ENCODE measurements at regions not wholly inside any gene's neighbourhood (a gene's known extent, or its start where the extent isn't known, plus 50 kb on each side); places are given as distances from the start of the nearest gene placed in this dataset.

DNA sequence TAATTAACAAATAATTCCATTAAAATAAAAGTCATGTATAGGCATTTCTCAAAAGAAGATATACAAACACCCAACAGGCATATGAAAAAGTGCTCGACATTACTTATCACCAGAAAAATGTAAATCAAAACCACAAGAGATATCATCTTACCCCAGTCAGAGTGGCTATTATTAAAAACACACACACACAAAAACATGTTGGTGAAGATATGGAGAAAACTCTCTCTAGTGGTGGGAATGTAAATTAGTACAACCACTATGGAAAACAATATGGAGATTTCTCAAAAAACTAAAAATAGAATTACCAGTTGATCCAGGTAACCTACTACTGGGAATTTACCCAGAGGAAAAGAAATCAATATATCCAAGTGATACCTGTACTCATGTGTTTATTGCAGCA is 966.3 kb upstream of the POU3F3 start:
- no peak overlapping the region for H3K4me2 ChIP-seq
- H3K4me3 ChIP-seq (ENCODE audit: low read depth in 2 of 2, low read length in 1 of 2) = no peak overlapping the region
- H3K79me2 ChIP-seq (ENCODE audit: insufficient read depth) = no peaks in the 10 kb centered on the region
- no peak overlapping the region for H2AFZ ChIP-seq (ENCODE audit: low read depth)
- no peak overlapping the region for H3K9ac ChIP-seq
- CTCF ChIA-PET = no interaction called here
- no peaks in the 10 kb centered on the region for H3K27me3 ChIP-seq (ENCODE audit: insufficient read depth)
- H3K36me3 ChIP-seq (replicated peaks in 1 of 2; ENCODE audit: control insufficient read depth in 1 of 2, insufficient read depth in 2 of 2, low read length in 1 of 2) = no peaks in the 10 kb centered on the region
- POLR2A ChIA-PET = no interaction called here
- no peak overlapping the region for H3K27ac ChIP-seq (ENCODE audit: low read depth in 2 of 2, low read length in 1 of 2)
- no peaks in the 10 kb centered on the region for H4K20me1 ChIP-seq (ENCODE audit: insufficient read depth)
- DNase-seq = no peak
- H3F3A ChIP-seq (replicated peaks; ENCODE audit: insufficient read depth) = no peaks in the 10 kb centered on the region
- H3K4me1 ChIP-seq (ENCODE audit: control insufficient read depth in 1 of 2, insufficient read depth in 2 of 2, low read depth in 1 of 2, low read length in 1 of 2) = no peaks in the 10 kb centered on the region
- H3K9me3 ChIP-seq = no peaks in the 10 kb centered on the region
- no peaks in the 10 kb centered on the region for H3K9me2 ChIP-seq
- TF ChIP-seq, protein P1, sequence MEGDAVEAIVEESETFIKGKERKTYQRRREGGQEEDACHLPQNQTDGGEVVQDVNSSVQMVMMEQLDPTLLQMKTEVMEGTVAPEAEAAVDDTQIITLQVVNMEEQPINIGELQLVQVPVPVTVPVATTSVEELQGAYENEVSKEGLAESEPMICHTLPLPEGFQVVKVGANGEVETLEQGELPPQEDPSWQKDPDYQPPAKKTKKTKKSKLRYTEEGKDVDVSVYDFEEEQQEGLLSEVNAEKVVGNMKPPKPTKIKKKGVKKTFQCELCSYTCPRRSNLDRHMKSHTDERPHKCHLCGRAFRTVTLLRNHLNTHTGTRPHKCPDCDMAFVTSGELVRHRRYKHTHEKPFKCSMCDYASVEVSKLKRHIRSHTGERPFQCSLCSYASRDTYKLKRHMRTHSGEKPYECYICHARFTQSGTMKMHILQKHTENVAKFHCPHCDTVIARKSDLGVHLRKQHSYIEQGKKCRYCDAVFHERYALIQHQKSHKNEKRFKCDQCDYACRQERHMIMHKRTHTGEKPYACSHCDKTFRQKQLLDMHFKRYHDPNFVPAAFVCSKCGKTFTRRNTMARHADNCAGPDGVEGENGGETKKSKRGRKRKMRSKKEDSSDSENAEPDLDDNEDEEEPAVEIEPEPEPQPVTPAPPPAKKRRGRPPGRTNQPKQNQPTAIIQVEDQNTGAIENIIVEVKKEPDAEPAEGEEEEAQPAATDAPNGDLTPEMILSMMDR (IDR thresholded peaks at IDR 0.05) = peak; percentile 30; the same call in 1 of the 2 replicates
- TF ChIP-seq RFX5 (IDR thresholded peaks at IDR 0.05; ENCODE audit: low read length) (no peak), NFIC (IDR thresholded peaks at IDR 0.05; ENCODE audit: borderline replicate concordance) (no peak)
- WGBS (ENCODE audit: low lambda C conversion rate) = 0% methylated on average over 1 of the region's 1 CpG

DNA sequence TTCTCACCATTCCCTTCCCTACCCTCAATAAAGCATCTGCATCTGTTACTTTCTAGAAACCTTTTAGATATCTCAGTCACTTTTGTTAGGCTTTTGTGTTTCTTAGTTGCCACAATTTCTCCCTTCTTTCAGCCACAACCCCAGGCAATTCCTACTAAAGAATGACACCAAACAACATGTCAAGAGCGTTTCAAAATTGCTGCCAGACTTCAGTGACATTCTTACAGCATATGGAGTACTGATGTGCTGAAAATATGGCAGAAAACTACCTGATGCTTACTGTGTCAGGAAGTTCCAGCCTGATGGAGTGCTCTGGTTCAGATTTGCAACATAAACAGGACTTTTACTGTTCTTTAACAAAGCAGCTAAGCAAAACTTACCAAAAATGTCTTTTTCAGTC is 957.7 kb upstream of the POU3F3 start:
- CTCF ChIA-PET = no interaction called here

DNA sequence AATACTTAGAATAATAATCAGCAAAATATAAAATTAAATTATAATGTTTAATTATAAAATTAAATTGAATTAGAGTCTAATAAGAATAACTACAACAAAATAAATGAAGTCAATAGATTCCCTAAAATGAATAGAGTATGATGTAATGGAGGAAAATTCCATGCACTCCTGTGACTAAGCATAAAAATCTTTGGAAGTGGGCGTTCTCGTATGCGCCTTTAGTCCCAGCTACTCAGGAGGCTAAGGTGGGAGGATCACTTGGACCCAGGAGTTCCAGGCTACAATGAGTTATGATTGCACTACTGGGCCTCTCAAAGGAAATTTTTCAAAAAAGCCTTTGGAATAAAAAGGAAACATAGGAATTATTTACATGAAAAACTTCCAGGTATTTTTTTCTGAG is 955.4 kb upstream of the POU3F3 start:
- Histone ChIP-seq H3K9me2 (no peaks in the 10 kb centered on the region), H3K27ac (ENCODE audit: low read depth in 2 of 2, low read length in 1 of 2) (no peak overlapping the region), H3K4me2 (no peak overlapping the region), H3F3A (replicated peaks; ENCODE audit: insufficient read depth) (no peaks in the 10 kb centered on the region), H3K36me3 (replicated peaks in 1 of 2; ENCODE audit: control insufficient read depth in 1 of 2, insufficient read depth in 2 of 2, low read length in 1 of 2) (no peaks in the 10 kb centered on the region), H3K79me2 (ENCODE audit: insufficient read depth) (no peaks in the 10 kb centered on the region), H3K9ac (no peak overlapping the region), H3K9me3 (no peaks in the 10 kb centered on the region), H2AFZ (ENCODE audit: low read depth) (no peak overlapping the region), H3K4me1 (ENCODE audit: control insufficient read depth in 1 of 2, insufficient read depth in 2 of 2, low read depth in 1 of 2, low read length in 1 of 2) (no peaks in the 10 kb centered on the region), H3K27me3 (ENCODE audit: insufficient read depth) (no peaks in the 10 kb centered on the region), H4K20me1 (ENCODE audit: insufficient read depth) (no peaks in the 10 kb centered on the region), H3K4me3 (ENCODE audit: low read depth in 2 of 2, low read length in 1 of 2) (no peak overlapping the region)
- DNase-seq = no peak
- ChIA-PET POLR2A (no interaction called here), CTCF (no interaction called here)
- no peak for TF ChIP-seq NRF1 (IDR thresholded peaks at IDR 0.05; ENCODE audit: low read depth, low read length)
- no peak for TF ChIP-seq RFX5 (IDR thresholded peaks at IDR 0.05; ENCODE audit: low read length)
- TF ChIP-seq TAF1 (IDR thresholded peaks at IDR 0.05; ENCODE audit: borderline replicate concordance, low read depth, low read length) = no peak
- TF ChIP-seq SIN3A (IDR thresholded peaks at IDR 0.05; ENCODE audit: borderline replicate concordance, low read depth, low read length) = no peak
- no peak for TF ChIP-seq GABPA (IDR thresholded peaks at IDR 0.05; ENCODE audit: low read depth)
- no peak for TF ChIP-seq JUND (IDR thresholded peaks at IDR 0.05)
- no peak for TF ChIP-seq TEAD4 (IDR thresholded peaks at IDR 0.05; ENCODE audit: borderline replicate concordance, insufficient read depth)
- no peak for TF ChIP-seq RXRA (IDR thresholded peaks at IDR 0.05; ENCODE audit: borderline replicate concordance, low read depth)
- TF ChIP-seq MEF2A (IDR thresholded peaks at IDR 0.05; ENCODE audit: borderline replicate concordance, low read depth) = no peak
- TF ChIP-seq MXI1 (IDR thresholded peaks at IDR 0.05; ENCODE audit: low read depth, low read length) = no peak
- TF ChIP-seq NFIC (IDR thresholded peaks at IDR 0.05; ENCODE audit: borderline replicate concordance) = no peak
- no peak for TF ChIP-seq RCOR1 (IDR thresholded peaks at IDR 0.05; ENCODE audit: low read length)
- WGBS (ENCODE audit: low lambda C conversion rate) = 30% methylated on average over 3 of the region's 3 CpGs

More for the DNA sequence above, 957.7 kb upstream of the POU3F3 start:
- POLR2A ChIA-PET = no interaction called here
- H3F3A ChIP-seq (replicated peaks; ENCODE audit: insufficient read depth) = no peaks in the 10 kb centered on the region
- no peaks in the 10 kb centered on the region for H3K9me2 ChIP-seq
- H2AFZ ChIP-seq (ENCODE audit: low read depth) = no peak overlapping the region
- H4K20me1 ChIP-seq (ENCODE audit: insufficient read depth) = no peaks in the 10 kb centered on the region
- H3K27ac ChIP-seq (ENCODE audit: low read depth in 2 of 2, low read length in 1 of 2) = no peak overlapping the region
- H3K27me3 ChIP-seq (ENCODE audit: insufficient read depth) = no peaks in the 10 kb centered on the region
- no peak for DNase-seq
- no peak for TF ChIP-seq RAD21 (IDR thresholded peaks at IDR 0.05; ENCODE audit: low read length)
- no peaks in the 10 kb centered on the region for H3K79me2 ChIP-seq (ENCODE audit: insufficient read depth)
- no peaks in the 10 kb centered on the region for H3K4me1 ChIP-seq (ENCODE audit: control insufficient read depth in 1 of 2, insufficient read depth in 2 of 2, low read depth in 1 of 2, low read length in 1 of 2)
- no peak overlapping the region for H3K9ac ChIP-seq
- H3K4me3 ChIP-seq (ENCODE audit: low read depth in 2 of 2, low read length in 1 of 2) = no peak overlapping the region
- WGBS (ENCODE audit: low lambda C conversion rate) = 0% methylated on average over 1 of the region's 1 CpG
- H3K4me2 ChIP-seq = no peak overlapping the region
- H3K9me3 ChIP-seq = no peaks in the 10 kb centered on the region
- H3K36me3 ChIP-seq (replicated peaks in 1 of 2; ENCODE audit: control insufficient read depth in 1 of 2, insufficient read depth in 2 of 2, low read length in 1 of 2) = no peaks in the 10 kb centered on the region
